VCaP (cell line): ENCODE measurements at regions not wholly inside any gene's neighbourhood (a gene's known extent, or its start where the extent isn't known, plus 50 kb on each side); places are given as distances from the start of the nearest gene placed in this dataset.
A peak's percentile ranks its signal among the peaks of the same experiment; 100 is the strongest.

Source experiments
- H3K27ac ChIP-seq: fragments of 450-650 bp; 2 replicates; pipeline ENCODE4 v1.5.1; 2017
- CTCF ChIP-seq: fragments of 450-650 bp; conservative IDR thresholded peaks from 2 replicates; pipeline ENCODE4 v1.5.1; 2017; ENCODE audit warnings: mild to moderate bottlenecking, moderate library complexity

- H3K27ac ChIP-seq = no peak overlapping the region
- no peak for TF ChIP-seq CTCF
Observed at GRCh38 chr11:134615041-134615615, 203.1 kb upstream of the B3GAT1 start.

DNA sequence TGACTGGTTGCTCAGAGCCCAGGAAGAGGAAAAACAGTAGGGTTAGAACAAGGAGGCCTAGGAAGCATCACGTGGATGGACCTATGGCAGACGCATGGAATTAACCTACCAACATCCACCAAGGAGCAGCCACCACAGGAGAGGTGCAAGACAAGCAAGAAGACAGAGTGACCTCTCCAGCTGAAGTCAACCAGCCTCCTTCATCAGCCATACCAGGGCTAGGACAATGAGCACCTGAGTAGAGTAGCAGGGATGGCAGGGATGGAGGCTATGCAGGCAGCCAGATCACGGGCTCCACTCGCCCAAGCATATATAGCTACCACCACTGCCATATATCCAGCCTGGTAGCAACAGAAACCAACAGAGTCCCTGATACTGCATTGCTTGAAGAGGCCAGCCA lies 202.1 kb upstream of the B3GAT1 start:
- TF ChIP-seq CTCF = no peak
- H3K27ac ChIP-seq = no peak overlapping the region

GRCh38 chr11:134613646-134614045 lies 201.6 kb upstream of the B3GAT1 start:
- no peak for TF ChIP-seq CTCF
- H3K27ac ChIP-seq = no peak overlapping the region

- no peak for TF ChIP-seq CTCF
Observed at GRCh38 chr11:134612140-134613030, 200.3 kb upstream of the B3GAT1 start.

GRCh38 chr11:134611537-134611936 lies 199.5 kb upstream of the B3GAT1 start:
- TF ChIP-seq CTCF = no peak
- no peak overlapping the region for H3K27ac ChIP-seq

More at GRCh38 chr11:134612140-134613030, 200.3 kb upstream of the B3GAT1 start:
- no peak overlapping the region for H3K27ac ChIP-seq

DNA sequence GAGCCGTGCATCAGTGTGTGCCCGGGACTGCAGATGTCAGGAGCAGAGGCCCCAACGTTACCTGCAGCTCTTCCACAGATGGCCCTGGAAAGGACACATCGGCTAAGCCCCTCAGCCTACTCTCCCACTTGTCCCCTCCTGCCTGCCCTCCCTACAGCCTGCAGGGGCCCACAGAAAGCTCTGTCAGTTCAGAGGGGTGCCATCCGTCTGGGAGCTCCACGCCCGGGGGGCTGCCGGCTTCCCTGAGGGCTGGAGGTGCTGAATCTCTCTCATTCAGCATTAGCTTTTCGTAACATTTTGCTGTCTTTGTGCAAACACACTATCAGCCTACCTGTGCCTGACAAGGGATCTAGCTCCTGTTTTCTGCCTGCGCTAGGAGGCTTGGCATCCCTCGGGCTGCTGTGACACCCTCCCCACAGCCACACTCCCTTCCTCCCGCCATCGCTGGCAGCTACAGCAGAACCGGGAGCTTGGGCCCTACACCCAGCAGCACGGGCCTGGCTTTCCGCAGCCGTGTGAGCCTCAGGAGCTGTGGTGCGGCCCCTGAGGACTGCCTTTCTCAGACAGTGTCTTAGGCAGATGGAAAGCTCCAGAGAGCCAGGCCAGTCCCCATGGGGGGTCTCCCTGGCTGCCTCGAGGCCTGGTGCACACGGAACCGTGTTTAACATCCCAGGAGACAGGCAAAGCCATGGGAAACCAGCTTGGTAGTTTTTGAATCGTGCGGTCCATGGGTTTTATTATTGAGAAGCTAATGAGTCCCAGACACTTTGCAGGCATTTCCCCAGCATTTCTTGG lies 198.3 kb upstream of the B3GAT1 start:
- peak overlapping the region; percentile 98; the same call in 1 of the 2 replicates for H3K27ac ChIP-seq
- TF ChIP-seq CTCF = no peak
